Motor neuron (in vitro differentiated cells): ENCODE measurements at regions not wholly inside any gene's neighbourhood (a gene's known extent, or its start where the extent isn't known, plus 50 kb on each side); places are given as distances from the start of the nearest gene placed in this dataset.

Source experiments
- ATAC-seq, 8 experiments: fragments of 200-7000 bp; cut with Tn5 transposase; replicated peaks in 6 of 8; 2 replicates each; pipeline ENCODE4 v1.8.0; 2021; ENCODE audit warnings: mild to moderate bottlenecking in 8 of 8, moderate library complexity in 8 of 8
- H3K27ac ChIP-seq, 2 donors: fragments of 250-450 bp; sonication (Bioruptor Pico); 2 replicates each; pipeline ENCODE4 v1.9.0; 2021; ENCODE audit warnings: antibody characterized with exemption in 2 of 2, mild to moderate bottlenecking in 2 of 2, moderate library complexity in 1 of 2
- H3K4me1 ChIP-seq, 2 donors: fragments of 250-450 bp; sonication (Bioruptor Pico); replicated peaks in 1 of 2; 2 replicates each; pipeline ENCODE4 v1.6.1; 2021; ENCODE audit warnings: antibody characterized with exemption in 2 of 2, mild to moderate bottlenecking in 2 of 2, moderate library complexity in 1 of 2
- H3K4me3 ChIP-seq, 5 donors: fragments of 250-450 bp; sonication (Bioruptor Pico); 2 replicates each; pipeline ENCODE4 v1.9.0; 2021; ENCODE audit warnings: antibody characterized with exemption in 5 of 5, mild to moderate bottlenecking in 5 of 5, moderate library complexity in 4 of 5
- WGBS, 10 experiments: fragments of 450-650 bp; shearing (Covaris generic); methylation state at CpG; one replicate each; pipeline ENCODE4 v1.0.0; 2022; 5-methylcytosine and 5-hydroxymethylcytosine counted together
- in situ Hi-C, 9 experiments: fragments of 400-800 bp; cut with MboI; loops; one replicate each; pipeline ENCODE4 v1.15.0; 2021; ENCODE audit warnings: low sequenced_read_pairs in 9 of 9, low pct_unique_long_range_greater_than_20kb in 2 of 9; ENCODE audit not compliant: unreplicated experiment in 9 of 9

DNA sequence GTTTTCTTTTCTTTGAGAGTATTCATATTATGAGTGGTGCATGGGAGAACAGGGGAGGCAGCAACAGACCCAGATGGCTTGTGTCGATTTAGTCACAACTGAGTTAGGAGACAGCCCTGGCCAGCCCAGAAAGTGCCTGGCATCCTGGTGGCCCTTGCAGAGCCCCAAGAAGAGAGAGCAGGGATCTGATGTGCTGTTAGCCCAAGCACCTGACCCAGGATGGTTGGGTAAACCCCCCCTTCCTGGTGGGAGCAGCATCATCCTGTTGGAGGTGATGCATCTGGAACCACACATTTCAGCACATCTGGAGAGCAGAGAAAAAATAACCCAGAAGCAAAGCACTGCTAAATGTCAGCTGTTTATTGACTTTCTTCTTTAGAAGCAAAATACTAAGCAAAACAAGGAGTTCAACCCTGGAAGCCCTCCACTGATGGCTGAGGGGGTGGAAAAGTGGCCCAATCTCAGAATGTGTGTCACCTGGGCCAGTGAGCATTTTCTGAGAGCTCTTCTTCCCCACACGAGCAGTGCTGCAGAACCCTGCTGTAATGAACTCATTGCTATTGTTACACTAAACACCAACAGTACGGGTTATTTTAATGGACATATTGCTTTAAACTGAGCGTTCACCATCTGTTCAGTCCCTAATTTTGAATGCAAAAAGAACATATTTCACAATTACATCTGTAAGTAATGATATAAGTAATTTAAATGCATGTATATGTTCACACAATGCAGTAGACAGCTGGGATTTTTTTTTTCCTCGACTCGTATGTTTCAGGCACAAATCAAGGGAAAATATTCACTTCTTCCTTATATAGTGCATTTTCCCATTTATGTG is 100.6 kb upstream of the SMIM21 start:
- Histone ChIP-seq H3K4me1 (peaks cover 12 to 31% of the 10 kb centered on the region in 2 donors), H3K27ac (no peak overlapping the region), H3K4me3 (no peak overlapping the region)
- in situ Hi-C loops, result no loop called here
- WGBS, 10 experiments, result 4 to 93% (median 66%) methylated on average over 1 to 6 of the region's 6 CpGs; no CpG with 5 or more reads in 2 of the 10 experiments
- peak in 2 of 8 experiments; percentile 36 to 45 for ATAC-seq

DNA sequence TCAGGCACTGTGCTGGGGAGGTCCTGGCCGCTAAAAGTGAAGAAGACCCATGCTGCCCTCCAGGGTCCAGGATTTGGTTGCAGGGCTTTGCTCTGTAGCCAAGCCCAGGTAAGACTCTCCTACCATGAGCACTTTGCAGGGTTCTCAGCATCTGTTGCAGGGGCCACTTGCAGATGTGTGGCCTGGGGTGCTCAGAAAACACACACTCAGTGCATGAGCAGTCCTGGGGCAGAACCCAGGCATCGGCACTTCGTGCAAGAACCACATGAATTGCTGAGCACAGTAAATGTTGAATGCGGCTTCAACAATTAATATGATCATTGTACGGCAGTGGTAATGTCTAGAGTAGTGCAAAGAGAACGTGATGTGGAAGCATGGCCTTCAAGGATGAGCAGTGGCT is 98.5 kb upstream of the SMIM21 start:
- Histone ChIP-seq H3K4me3 (no peak overlapping the region), H3K27ac (no peak overlapping the region), H3K4me1 (peaks cover 4 to 21% of the 10 kb centered on the region in 2 donors)
- no peak for ATAC-seq
- WGBS, 10 experiments, result 70 to 100% (median 94%) methylated on average over 1 to 5 of the region's 6 CpGs; no CpG with 5 or more reads in 1 of the 10 experiments
- in situ Hi-C loops, result no loop called here

DNA sequence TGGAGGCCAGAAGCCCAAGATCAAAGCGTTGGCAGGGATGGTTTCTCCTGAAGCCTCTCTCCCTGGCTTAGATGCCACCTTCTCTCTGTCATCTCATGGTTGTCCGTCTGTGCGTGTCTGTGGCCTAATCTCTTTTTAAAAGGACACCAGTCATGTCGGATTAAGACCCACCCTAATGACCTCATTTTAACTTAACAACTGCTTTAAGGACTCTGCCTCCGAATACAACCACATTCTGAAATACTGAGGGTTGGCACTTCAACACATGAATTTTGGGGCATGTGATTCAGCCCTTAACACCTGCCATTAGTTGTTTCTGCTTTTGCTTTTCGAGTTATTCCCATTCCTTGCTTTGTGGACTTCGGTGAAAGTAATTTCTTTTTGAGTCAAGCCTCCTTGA is 97.8 kb upstream of the SMIM21 start:
- in situ Hi-C loops, result no loop called here
- H3K4me3 ChIP-seq, result no peak overlapping the region
- whole genome bisulfite sequencing, 10 experiments, result 33 to 100% (median 90%) methylated on average over 1 to 6 of the region's 7 CpGs; no CpG with 5 or more reads in 2 of the 10 experiments
- H3K4me1 ChIP-seq, result peaks cover 4 to 21% of the 10 kb centered on the region in 2 donors
- no peak for ATAC-seq
- H3K27ac ChIP-seq, result no peak overlapping the region

DNA sequence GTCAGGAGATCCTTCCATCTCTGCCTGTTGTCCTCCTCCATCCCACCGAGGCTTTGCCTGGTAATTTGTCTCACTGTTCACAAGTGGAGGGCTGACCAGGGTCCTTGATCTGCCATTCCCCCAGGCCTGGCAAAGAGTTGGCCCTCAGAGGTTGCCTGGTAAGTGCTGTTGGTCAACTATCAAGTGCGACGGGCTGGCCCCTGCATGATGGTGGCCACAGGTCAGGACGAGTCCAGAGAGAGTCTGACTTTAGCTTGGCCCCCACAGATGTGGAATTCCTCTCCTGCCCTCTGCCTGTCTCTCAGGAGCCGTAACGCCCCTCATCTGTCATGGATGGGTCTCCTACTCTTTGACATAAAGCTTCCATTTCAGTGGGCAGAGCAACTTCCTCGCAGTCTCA is 97.3 kb upstream of the SMIM21 start:
- Histone ChIP-seq H3K4me3 (no peak overlapping the region), H3K27ac (no peak overlapping the region), H3K4me1 (peaks cover 4 to 21% of the 10 kb centered on the region in 2 donors)
- 60 to 100% (median 94%) methylated on average over 1 to 4 of the region's 7 CpGs; no CpG with 5 or more reads in 5 of the 10 experiments for WGBS, 10 experiments
- no peak for ATAC-seq
- in situ Hi-C loops, result no loop called here

DNA sequence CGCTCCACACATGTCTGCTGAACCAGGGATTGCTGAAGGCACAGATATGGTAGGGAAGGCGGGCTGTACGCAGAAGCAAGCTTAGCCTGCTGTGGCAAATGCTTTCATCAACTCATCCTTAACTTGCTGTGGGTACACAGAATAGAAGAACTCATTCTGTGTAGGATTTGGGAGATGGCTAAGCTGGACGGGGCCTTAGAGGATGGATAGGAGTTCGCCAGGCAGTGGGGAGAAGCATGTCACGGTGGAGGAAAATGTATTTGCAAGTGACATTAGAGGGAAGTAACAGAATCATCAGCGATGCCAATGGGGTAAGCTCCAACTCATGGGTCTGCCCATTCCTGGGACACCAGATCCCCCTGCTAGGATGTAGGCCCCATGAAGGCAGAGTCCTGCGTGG is 96.7 kb upstream of the SMIM21 start:
- WGBS, 10 experiments, result 50 to 100% (median 85%) methylated on average over 2 to 4 of the region's 8 CpGs; no CpG with 5 or more reads in 3 of the 10 experiments

DNA sequence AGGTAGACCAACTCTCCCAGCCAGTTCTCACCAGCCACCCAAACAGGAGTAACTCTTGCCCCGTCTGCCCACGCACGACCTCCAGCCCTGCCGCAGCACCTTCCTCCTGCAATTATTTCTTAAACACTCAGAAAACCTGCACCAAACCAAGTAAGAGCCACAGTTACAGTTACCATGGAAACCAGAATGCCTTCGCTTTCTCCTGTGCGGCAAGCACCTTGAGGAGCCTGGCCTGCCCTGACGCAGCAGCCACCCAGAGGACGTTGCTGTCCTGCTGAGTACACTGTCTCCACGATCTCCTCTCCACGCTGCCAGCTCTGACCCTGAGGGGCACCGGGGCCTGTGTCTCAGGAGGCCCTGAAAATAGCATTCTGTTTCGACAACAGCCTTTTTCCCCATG is 94.3 kb upstream of the SMIM21 start:
- ATAC-seq, result no peak
- Histone ChIP-seq H3K27ac (no peak overlapping the region), H3K4me1 (peaks cover 0 to 5% of the 10 kb centered on the region in 2 donors), H3K4me3 (no peak overlapping the region)
- 81 to 100% (median 95%) methylated on average over 1 to 7 of the region's 12 CpGs; no CpG with 5 or more reads in 2 of the 10 experiments for WGBS, 10 experiments
- in situ Hi-C loops, result no loop called here

More for the DNA sequence above, 96.7 kb upstream of the SMIM21 start:
- no peak for ATAC-seq
- in situ Hi-C loops, result no loop called here
- no peak overlapping the region for H3K4me3 ChIP-seq
- peaks cover 4 to 14% of the 10 kb centered on the region in 2 donors for H3K4me1 ChIP-seq
- H3K27ac ChIP-seq, result no peak overlapping the region

DNA sequence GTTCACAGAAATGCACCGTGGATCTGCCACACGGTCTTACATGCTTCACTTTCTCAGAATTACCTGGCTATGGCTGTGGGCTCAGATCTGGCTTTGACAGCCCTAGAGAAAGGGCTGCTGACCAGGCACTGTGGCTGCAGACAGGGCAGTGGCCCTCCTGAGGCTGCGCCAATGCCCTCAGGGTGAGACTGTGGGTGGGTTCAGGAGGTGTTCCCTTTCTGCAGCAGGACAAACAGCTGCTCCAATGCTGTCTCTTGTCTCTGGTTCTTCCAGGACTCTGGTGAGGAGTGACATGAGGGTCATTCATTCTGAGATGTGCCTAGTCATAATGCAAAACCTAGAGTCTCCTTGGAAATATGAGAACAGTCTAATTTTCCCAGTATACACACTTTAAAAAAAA is 90.5 kb upstream of the SMIM21 start:
- Histone ChIP-seq H3K4me3 (no peak overlapping the region), H3K4me1 (peaks cover 0 to 2% of the 10 kb centered on the region in 2 donors), H3K27ac (no peak overlapping the region)
- in situ Hi-C loops, result no loop called here
- ATAC-seq, result peak in 2 of 8 experiments; percentile 77 to 83
- 75 to 100% (median 96%) methylated on average over 1 to 2 of the region's 3 CpGs; no CpG with 5 or more reads in 6 of the 10 experiments for WGBS, 10 experiments

DNA sequence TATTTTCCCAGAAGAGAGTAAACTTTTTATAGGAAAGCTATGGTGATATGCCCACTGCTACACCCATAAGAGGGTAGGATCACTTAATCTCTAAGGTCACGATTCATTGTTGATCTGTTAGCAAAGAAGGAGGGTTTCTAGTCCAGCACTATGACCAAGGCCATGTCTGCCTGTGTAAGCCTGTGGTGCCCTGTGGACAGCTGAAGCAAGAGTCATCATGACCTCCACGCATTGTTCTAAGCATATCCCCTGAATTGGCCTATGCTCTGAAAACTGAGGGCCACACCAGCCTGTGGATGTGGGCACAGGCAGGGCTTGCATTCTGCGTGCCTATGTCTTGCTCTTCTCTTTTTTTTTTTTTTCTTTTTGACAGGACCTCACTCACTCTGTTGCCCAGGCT is 89.8 kb upstream of the SMIM21 start:
- 48 to 100% (median 79%) methylated on average over 1 to 3 of the region's 3 CpGs; no CpG with 5 or more reads in 5 of the 10 experiments for WGBS, 10 experiments

DNA sequence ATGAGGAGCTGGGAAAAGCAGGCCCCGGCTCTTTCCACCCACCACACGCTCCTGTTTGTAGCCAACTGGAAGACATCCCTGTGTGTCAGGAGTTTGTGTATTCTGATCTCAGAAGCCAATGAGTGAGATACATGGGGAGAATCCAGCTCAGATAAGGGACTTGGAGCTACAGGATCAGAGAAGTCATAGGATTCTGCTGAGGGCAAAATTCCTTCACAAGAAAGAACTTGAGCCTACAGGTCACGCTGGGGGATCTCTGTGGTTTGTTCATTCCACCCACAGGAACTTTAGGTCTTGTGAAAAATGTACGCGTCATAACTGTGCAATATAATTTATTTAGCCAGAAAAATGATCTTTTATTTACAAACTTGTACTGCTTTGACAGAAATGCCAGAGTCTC is 80.1 kb upstream of the SMIM21 start:
- 86 to 100% (median 90%) methylated on average over 2 to 5 of the region's 5 CpGs; no CpG with 5 or more reads in 1 of the 10 experiments for WGBS, 10 experiments
- H3K4me1 ChIP-seq, result peaks cover 0 to 17% of the 10 kb centered on the region in 2 donors
- ATAC-seq, result no peak
- no peak overlapping the region for H3K4me3 ChIP-seq
- in situ Hi-C loops, result no loop called here
- H3K27ac ChIP-seq, result no peak overlapping the region

More for the DNA sequence above, 89.8 kb upstream of the SMIM21 start:
- in situ Hi-C loops, result no loop called here
- no peak for ATAC-seq
- H3K27ac ChIP-seq, result no peak overlapping the region
- peaks cover 0 to 2% of the 10 kb centered on the region in 2 donors for H3K4me1 ChIP-seq
- H3K4me3 ChIP-seq, result no peak overlapping the region

DNA sequence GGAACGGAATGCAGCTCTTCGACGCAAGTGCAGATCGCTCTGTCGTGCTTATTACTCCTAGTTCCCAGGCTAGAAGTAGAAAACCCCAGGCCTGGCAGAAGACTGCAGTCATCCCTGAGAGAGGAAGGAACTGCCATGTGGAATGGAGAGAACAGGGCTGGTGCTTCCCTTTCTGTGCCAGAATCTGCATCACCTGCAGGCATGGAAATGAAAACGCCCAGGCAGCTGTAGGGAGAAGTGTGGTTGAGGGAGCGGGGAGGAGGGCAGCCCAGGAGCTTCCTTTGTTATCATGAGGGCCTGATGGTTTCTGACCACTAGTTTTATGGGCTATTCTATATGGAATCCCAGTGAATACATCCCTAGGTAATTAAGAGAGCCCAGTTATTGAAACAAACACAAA is 79.4 kb upstream of the SMIM21 start:
- peak in 2 of 8 experiments; percentile 66 to 67 for ATAC-seq
- H3K4me3 ChIP-seq, result no peak overlapping the region
- in situ Hi-C loops, result no loop called here
- H3K4me1 ChIP-seq, result peaks cover 0 to 17% of the 10 kb centered on the region in 2 donors
- no peak overlapping the region for H3K27ac ChIP-seq
- WGBS, 10 experiments, result 50 to 100% (median 88%) methylated on average over 2 to 6 of the region's 7 CpGs; no CpG with 5 or more reads in 4 of the 10 experiments

DNA sequence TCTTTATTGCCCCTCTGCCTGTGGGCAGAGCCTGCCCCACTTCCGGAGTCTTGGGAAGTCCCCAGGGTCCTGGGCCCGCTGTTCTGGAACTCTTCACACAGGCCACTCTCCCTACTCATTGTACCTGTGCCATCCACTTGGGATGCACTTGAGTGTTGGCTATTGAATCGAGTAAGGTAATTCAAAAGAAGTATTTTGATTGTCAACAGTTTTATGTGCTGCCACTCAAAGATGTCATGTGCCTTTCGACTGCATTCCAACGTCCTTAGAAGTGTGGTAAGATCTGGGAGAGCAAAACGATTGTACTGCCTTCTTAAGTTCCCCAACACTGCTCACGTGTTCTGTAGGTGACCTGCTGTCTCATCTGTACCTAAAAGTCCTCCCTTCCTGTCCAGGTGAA is 77.0 kb upstream of the SMIM21 start:
- H3K4me3 ChIP-seq, result no peak overlapping the region
- H3K4me1 ChIP-seq, result peaks cover 4 to 27% of the 10 kb centered on the region in 2 donors
- no peak for ATAC-seq
- no peak overlapping the region for H3K27ac ChIP-seq
- 40 to 100% (median 88%) methylated on average over 2 to 6 of the region's 7 CpGs; no CpG with 5 or more reads in 2 of the 10 experiments for WGBS, 10 experiments
- in situ Hi-C loops, result no loop called here

DNA sequence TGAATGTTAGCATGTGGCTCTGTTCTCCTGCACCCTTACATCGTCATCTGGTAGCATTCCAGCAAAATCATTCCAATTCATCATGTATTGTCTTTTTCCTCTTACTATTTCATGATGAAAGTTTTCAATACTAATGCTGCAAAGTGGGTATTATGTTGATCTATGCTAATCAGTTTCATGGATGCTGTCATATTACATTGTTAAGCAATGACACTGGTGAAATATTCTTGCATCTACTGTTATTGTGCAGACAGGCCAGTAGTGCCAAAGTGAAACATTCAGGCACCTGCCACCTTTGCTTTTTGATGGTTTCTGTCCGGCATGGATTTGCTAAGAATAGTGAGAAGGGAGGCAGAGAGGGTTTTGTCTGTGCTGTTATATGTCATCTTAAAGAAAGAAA is 76.1 kb upstream of the SMIM21 start:
- Histone ChIP-seq H3K4me1 (peaks cover 8 to 34% of the 10 kb centered on the region in 2 donors), H3K27ac (no peak overlapping the region), H3K4me3 (no peak overlapping the region)
- in situ Hi-C loops, result no loop called here
- 31 to 100% (median 75%) methylated on average over 1 to 2 of the region's 2 CpGs; no CpG with 5 or more reads in 1 of the 10 experiments for whole genome bisulfite sequencing, 10 experiments
- peak in 4 of 8 experiments; percentile 29 to 80 (median 44) for ATAC-seq

DNA sequence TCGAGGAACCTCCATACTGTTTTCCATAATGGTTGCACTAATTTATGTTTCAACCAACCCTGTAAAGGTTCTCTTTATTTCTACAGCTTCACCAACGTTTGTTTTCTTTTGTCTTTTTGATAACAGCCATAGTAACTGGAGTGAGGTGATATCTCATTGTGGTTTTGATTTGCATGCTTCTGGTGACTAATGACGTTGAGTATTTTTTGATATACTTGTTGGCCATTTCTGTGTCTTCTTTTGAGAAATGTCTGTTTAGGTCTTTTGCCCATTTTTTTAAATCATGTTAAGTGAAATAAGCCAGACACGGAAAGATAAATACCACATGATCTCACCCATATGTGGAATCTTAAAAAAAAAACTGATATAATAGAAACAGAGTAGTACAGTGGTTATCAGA is 74.8 kb upstream of the SMIM21 start:
- peaks cover 17 to 44% of the 10 kb centered on the region in 2 donors for H3K4me1 ChIP-seq
- no peak for ATAC-seq
- no peak overlapping the region for H3K27ac ChIP-seq
- in situ Hi-C loops, result no loop called here
- H3K4me3 ChIP-seq, result no peak overlapping the region
- 41 to 100% (median 80%) methylated on average over 1 to 4 of the region's 4 CpGs for WGBS, 10 experiments
